DMS153 (cell line): ENCODE measurements at regions not wholly inside any gene's neighbourhood (a gene's known extent, or its start where the extent isn't known, plus 50 kb on each side); places are given as distances from the start of the nearest gene placed in this dataset.

ENCODE experiments used
- DNase-seq: peaks from one replicate; lab custom pipeline; 2025; lab: John Stamatoyannopoulos, UW

GRCh38 chr5:82807021-82807420 is 270.2 kb downstream of the TMEM167A start:
- no peak for DNase-seq

GRCh38 chr5:82806513-82806912 is 270.7 kb downstream of the TMEM167A start:
- DNase-seq = no peak

GRCh38 chr5:82804155-82804690 is 273.0 kb downstream of the TMEM167A start:
- DNase-seq = no peak

DNA sequence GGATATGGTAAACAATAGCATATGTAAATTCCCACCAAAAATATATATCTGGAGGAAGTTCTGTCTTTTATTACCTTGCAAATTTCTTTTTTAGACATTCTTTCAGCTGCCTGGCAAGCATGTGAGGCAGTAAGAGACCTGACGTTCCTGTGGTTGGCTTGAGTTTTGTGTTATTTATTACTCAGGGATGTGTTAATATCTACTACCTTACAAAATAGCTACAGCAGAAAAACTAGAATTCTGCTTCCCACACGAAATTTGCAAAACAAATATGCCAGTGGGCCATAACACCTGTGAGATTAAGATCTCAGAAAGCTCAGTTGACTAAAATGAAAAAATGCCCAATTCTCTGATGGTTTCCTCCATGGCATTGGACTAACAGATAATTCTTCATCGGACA is 274.2 kb downstream of the TMEM167A start:
- DNase-seq = no peak

GRCh38 chr5:82800826-82801225 is 276.4 kb downstream of the TMEM167A start:
- no peak for DNase-seq

- no peak for DNase-seq
Observed at GRCh38 chr5:82799361-82800077, 277.7 kb downstream of the TMEM167A start.

- no peak for DNase-seq
Observed at GRCh38 chr5:82798676-82799075, 278.5 kb downstream of the TMEM167A start.

DNA sequence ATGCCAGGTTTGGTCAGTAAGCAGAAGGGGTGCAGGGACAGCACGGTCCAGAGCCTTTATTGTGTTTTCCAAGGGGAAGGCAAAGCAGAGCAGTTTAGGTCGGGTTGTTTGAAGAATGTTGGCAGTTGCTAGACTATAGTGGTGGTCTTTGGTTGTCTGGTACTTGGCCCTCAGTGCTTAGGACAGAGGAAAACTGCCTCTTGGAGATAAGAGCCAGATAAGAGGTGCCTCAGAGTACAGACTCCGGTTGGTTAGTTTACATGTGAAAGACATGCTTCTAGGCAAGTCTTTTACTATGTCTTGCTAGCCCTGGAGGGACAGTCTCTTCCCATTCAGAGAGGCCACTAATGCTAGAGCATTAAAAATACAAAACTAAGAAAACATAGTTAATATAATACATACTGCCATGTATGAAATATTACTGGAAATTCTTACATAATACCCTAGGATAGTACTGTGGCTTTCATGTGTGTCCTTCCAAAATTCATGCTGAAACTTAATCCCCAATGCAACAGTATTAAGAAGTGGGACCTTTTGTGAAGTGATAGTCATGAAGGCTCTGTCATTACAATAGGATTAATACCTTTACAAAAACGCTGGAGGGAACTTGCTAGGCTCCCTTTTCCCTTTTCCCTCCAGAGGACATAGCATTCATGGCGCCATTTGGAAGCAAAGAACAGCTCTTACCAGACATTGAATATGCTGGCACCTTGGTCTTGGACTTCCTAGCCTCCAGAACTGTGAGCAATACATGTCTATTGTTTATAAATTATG is 280.4 kb downstream of the TMEM167A start:
- DNase-seq = no peak

DNA sequence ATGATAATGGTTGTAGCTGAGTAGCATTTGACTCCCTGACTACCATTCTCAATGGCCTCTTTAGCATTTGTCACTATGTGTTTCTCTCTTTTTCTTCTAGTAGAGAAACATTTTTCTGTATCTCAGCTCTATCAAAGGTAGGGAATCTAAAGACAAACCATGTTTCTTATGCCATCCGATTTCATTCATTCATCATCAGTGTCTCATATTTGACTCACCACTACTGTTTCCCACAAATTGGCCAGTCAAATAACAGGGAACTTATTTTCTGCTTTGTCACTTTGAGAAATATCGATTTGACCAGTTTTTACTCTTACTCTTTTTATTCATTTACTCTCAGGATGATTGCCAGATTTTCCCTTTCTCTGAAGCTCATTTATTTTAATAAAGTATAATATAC is 282.3 kb downstream of the TMEM167A start:
- no peak for DNase-seq

DNA sequence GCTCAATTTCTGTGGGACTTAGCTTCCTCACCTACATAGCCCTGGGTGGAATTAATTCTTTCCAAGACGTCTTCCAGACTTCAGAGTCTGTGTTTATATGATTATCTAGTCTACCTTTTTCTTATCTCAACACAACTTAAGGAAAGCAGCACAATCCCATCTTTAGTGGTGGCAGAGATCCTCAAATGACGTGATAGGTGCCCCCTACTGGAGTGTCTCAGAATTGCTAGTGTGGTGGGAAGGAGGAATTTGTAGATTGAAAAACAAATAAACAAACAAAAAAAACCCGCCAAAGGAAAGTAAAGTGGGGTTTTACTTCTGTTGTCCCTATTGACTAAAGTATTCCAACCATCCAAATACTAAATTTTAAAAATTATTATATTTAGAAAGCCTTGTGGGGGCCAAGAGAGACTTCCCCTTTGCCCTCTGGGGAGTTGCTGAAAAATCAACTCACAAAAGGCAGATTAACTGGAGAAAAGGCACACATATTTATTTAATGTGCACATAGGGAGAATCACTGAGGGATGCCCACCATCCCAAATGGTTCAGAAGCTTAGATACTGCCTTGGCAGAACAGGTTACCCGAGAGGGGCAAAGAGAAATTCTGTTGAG is 283.3 kb downstream of the TMEM167A start:
- no peak for DNase-seq

DNA sequence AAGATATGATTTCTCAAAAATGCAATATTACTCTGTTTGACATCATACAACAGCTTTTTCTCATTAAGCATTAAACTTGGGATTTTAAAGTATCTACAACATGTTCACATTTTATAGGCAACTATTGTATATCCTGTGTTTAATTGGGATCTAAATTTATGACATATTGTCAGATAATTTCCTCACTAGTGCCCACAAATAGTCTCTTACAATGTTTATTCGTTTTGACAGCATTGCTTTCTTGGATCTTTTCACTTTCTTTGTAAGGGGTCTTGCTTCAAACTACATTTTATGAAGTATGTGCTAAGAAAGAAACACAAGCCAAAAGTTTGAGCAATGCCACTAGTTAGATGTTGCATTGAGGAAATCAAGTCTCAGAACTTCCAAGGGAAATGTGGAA is 285.1 kb downstream of the TMEM167A start:
- DNase-seq = no peak

- no peak for DNase-seq
Observed at GRCh38 chr5:82789095-82789494, 288.1 kb downstream of the TMEM167A start.

GRCh38 chr5:82786748-82787147 is 290.4 kb downstream of the TMEM167A start:
- no peak for DNase-seq

DNA sequence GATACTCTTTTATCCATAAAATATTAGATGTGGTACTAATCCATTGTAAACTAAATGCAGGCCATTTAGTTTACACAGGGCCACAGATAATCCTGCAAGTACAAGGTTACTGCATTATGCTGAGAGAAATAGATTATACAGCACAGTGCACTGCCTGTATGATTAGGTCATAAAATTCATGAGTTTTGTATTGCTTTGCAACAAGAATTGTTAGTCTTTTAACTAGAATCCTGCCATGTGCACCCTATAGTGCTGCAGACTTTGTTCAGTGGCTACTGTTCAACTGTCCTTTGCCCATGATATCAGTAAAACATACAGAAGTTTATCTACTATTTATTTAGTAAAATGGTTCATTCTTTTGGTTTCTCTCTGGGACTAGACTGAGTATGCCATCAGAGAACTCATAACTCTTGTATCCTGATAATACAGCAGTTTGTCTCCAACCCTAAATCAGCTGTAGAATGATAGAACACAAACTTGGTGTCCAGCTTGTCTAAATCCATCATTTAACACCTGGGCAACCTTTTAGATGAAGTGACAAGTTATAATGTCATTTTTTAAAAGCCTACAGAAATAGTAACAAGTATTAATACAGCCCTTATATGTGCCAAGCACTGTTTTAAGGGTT is 291.2 kb downstream of the TMEM167A start:
- no peak for DNase-seq

DNA sequence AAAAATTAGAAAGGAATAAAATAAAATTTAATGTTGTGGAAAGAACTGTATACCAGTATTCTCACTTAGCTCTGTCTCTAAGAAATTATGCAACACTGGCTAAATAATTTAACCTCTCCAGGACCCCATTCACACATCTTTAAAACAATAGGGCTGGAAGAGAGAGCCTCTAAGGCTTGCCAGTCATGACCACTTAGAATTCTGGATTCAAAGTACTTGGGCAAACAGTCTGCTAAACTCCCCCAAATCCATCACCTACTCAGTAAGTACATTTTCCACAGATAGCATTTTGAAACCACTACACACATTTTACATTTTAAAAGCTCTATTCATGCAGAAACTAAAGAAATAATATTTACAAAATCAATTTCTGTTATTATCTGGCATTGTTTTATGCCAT is 291.7 kb downstream of the TMEM167A start:
- DNase-seq = no peak

DNA sequence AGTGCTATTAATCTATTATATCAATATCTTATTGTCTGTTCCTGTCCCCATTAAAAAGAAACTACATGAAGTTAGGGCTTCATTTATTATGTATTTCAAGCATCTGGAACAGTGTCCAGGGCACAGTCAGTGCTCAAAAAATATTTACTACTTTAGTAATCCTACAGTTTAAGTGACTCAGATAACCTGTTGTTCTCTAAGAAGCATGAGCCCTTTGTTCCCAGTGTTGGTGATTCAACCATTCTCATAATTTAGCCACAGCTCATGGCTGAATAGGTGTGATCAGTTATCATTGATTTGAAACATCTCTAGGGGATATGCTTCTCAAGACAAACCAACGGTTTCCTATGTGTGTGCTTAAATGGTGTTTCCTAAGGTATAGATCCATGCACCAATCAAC is 292.7 kb downstream of the TMEM167A start:
- DNase-seq = no peak

DNA sequence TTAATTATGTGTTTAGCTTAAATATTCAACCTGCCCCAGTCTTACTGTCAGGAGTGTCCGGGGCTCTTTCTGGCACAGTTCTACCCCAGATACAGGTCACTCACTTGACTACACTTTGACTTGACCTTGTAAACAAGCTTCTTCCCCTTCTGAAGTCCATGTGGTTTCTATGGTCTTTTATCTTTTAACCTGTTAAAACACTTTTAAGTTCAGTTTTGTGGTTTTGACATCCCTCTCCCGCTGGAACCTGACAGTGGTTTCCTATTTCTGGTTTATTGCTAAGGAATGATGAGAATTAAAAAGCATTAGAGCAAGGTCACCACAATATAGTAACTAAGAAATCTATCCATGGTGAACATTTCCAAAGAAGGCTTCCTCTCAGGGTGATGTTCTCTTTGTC is 300.1 kb downstream of the TMEM167A start:
- no peak for DNase-seq

GRCh38 chr5:82772281-82772680 is 304.9 kb downstream of the TMEM167A start:
- no peak for DNase-seq

DNA sequence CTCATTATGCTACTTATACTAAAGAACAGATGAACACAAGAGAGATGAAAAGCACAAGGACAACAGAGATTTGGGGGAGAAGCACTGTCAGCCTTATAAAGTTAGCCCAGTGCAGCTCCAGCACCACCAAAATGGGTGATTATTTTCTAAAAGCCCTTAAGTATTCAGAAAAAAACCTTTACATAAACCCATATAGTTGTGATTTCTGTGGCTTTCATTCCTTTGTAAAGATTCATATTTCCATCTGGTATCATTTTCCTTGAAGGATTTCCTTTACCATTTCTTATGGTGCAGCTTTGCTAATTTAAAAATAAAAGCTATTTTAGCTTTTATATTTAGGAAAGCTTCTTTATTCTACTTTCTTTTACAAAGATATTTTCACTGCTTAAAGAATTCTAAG is 311.0 kb downstream of the TMEM167A start:
- DNase-seq = no peak

- DNase-seq = no peak
Observed at GRCh38 chr5:82765765-82766164, 311.4 kb downstream of the TMEM167A start.

- DNase-seq = no peak
Observed at GRCh38 chr5:82760856-82761255, 316.3 kb downstream of the TMEM167A start.

- no peak for DNase-seq
Observed at GRCh38 chr5:82758881-82759280, 318.3 kb downstream of the TMEM167A start.
